SK-N-MC (cell line): ENCODE measurements at regions not wholly inside any gene's neighbourhood (a gene's known extent, or its start where the extent isn't known, plus 50 kb on each side); places are given as distances from the start of the nearest gene placed in this dataset.
"Not testable (repeated sequence)": the region's sequence is repeated elsewhere in the genome, so short reads cannot be mapped to it uniquely, and the experiment has no call there.

ENCODE experiments used
- DNase-seq: peaks from one replicate; pipeline ENCODE4 v3.0.0-alpha.2; 2011; ENCODE audit warnings: low read depth, low spot score
- H3K27ac ChIP-seq: fragments of 200-600 bp; sonication (generic); 2 replicates; pipeline ENCODE4 v1.5.1; 2016; ENCODE audit warnings: mixed run types
- H3K36me3 ChIP-seq: fragments of 200-600 bp; sonication (generic); 2 replicates; pipeline ENCODE4 v1.6.1; 2017; ENCODE audit warnings: antibody characterized with exemption, low read length, mixed read lengths; ENCODE audit not compliant: insufficient read depth
- H3K4me3 ChIP-seq: fragments of 200-600 bp; sonication (generic); 2 replicates; pipeline ENCODE4 v1.5.1; 2016
- H3K9ac ChIP-seq: fragments of 200-600 bp; sonication (generic); 2 replicates; pipeline ENCODE4 v1.8.0; 2017; ENCODE audit warnings: mixed run types, mixed read lengths; ENCODE audit not compliant: insufficient read length
- H3K9me3 ChIP-seq: fragments of 200-600 bp; sonication (generic); 2 replicates; pipeline ENCODE4 v1.6.1; 2017; ENCODE audit warnings: low read depth, mild to moderate bottlenecking, antibody characterized with exemption, low read length, moderate library complexity, mixed read lengths
- EZH2 ChIP-seq: fragments of 200-600 bp; sonication (generic); IDR thresholded peaks from one replicate; pipeline ENCODE4 v1.6.1; 2017; ENCODE audit warnings: antibody characterized with exemption
- FOXP2 ChIP-seq: optimal IDR thresholded peaks from 2 replicates; pipeline ENCODE3; 2011; ENCODE audit warnings: mild to moderate bottlenecking, moderate library complexity; ENCODE audit not compliant: insufficient read depth; ENCODE audit errors: extremely low read length, control extremely low read depth
- POLR2AphosphoS5 ChIP-seq: IDR thresholded peaks from 2 replicates; pipeline ENCODE4 v1.6.1; 2012; ENCODE audit warnings: mild to moderate bottlenecking, low read depth, low read length, borderline replicate concordance

GRCh38 chr2:3112553-3112952 lies 265.1 kb downstream of the EIPR1 start:
- no peak for DNase-seq
- no peak overlapping the region for H3K4me3 ChIP-seq
- TF ChIP-seq POLR2AphosphoS5 (no peak), FOXP2 (no peak), EZH2 (no peak)

GRCh38 chr2:3112131-3112530 lies 265.5 kb downstream of the EIPR1 start:
- H3K4me3 ChIP-seq, result no peak overlapping the region
- H3K9ac ChIP-seq, result no peak overlapping the region
- no peak overlapping the region for H3K27ac ChIP-seq
- H3K9me3 ChIP-seq, result no peaks in the 10 kb centered on the region
- DNase-seq, result no peak
- TF ChIP-seq POLR2AphosphoS5 (no peak), EZH2 (no peak), FOXP2 (no peak)
- no peaks in the 10 kb centered on the region for H3K36me3 ChIP-seq

More at GRCh38 chr2:3112553-3112952, 265.1 kb downstream of the EIPR1 start:
- no peak overlapping the region for H3K27ac ChIP-seq
- no peak overlapping the region for H3K9ac ChIP-seq
- H3K9me3 ChIP-seq, result no peaks in the 10 kb centered on the region
- H3K36me3 ChIP-seq, result no peaks in the 10 kb centered on the region

- TF ChIP-seq POLR2AphosphoS5, result no peak
- TF ChIP-seq FOXP2, result no peak
- TF ChIP-seq EZH2, result no peak
- Histone ChIP-seq H3K9me3 (no peaks in the 10 kb centered on the region), H3K4me3 (no peak overlapping the region), H3K36me3 (no peaks in the 10 kb centered on the region), H3K27ac (no peak overlapping the region), H3K9ac (no peak overlapping the region)
- no peak for DNase-seq
Observed at GRCh38 chr2:3110994-3111666, 266.5 kb downstream of the EIPR1 start.

GRCh38 chr2:3110555-3110954 lies 267.1 kb downstream of the EIPR1 start:
- Histone ChIP-seq H3K9me3 (no peaks in the 10 kb centered on the region), H3K36me3 (no peaks in the 10 kb centered on the region), H3K4me3 (no peak overlapping the region), H3K27ac (no peak overlapping the region), H3K9ac (no peak overlapping the region)
- TF ChIP-seq POLR2AphosphoS5, result no peak
- no peak for TF ChIP-seq EZH2
- TF ChIP-seq FOXP2, result no peak
- no peak for DNase-seq

- no peak overlapping the region for H3K4me3 ChIP-seq
- no peaks in the 10 kb centered on the region for H3K36me3 ChIP-seq
- no peak overlapping the region for H3K27ac ChIP-seq
- no peak for DNase-seq
- H3K9ac ChIP-seq, result no peak overlapping the region
- no peaks in the 10 kb centered on the region for H3K9me3 ChIP-seq
- TF ChIP-seq EZH2 (no peak), POLR2AphosphoS5 (no peak), FOXP2 (no peak)
Observed at GRCh38 chr2:3108710-3109702, 268.6 kb downstream of the EIPR1 start.

GRCh38 chr2:3108105-3108504 lies 269.5 kb downstream of the EIPR1 start:
- H3K9ac ChIP-seq, result no peak overlapping the region
- H3K36me3 ChIP-seq, result no peaks in the 10 kb centered on the region
- no peaks in the 10 kb centered on the region for H3K9me3 ChIP-seq
- no peak for TF ChIP-seq EZH2
- no peak for TF ChIP-seq FOXP2
- TF ChIP-seq POLR2AphosphoS5, result no peak
- no peak for DNase-seq
- H3K27ac ChIP-seq, result no peak overlapping the region
- no peak overlapping the region for H3K4me3 ChIP-seq

GRCh38 chr2:3107567-3107966 lies 270.1 kb downstream of the EIPR1 start:
- no peak for DNase-seq
- Histone ChIP-seq H3K9ac (no peak overlapping the region), H3K27ac (no peak overlapping the region), H3K4me3 (no peak overlapping the region), H3K9me3 (no peaks in the 10 kb centered on the region), H3K36me3 (no peaks in the 10 kb centered on the region)
- TF ChIP-seq POLR2AphosphoS5 (no peak), FOXP2 (no peak), EZH2 (no peak)

GRCh38 chr2:3105814-3106569 lies 271.6 kb downstream of the EIPR1 start:
- no peaks in the 10 kb centered on the region for H3K36me3 ChIP-seq
- TF ChIP-seq FOXP2, result no peak
- TF ChIP-seq EZH2, result no peak
- no peak for TF ChIP-seq POLR2AphosphoS5
- DNase-seq, result no peak
- H3K9me3 ChIP-seq, result no peaks in the 10 kb centered on the region
- H3K4me3 ChIP-seq, result no peak overlapping the region
- H3K9ac ChIP-seq, result no peak overlapping the region
- H3K27ac ChIP-seq, result no peak overlapping the region

GRCh38 chr2:3104958-3105813 lies 272.4 kb downstream of the EIPR1 start:
- H3K4me3 ChIP-seq, DNase-seq, H3K36me3 ChIP-seq, H3K9me3 ChIP-seq, H3K27ac ChIP-seq, H3K9ac ChIP-seq: not testable (repeated sequence)
